GM19372 (cell line): ENCODE measurements at regions not wholly inside any gene's neighbourhood (a gene's known extent, or its start where the extent isn't known, plus 50 kb on each side); places are given as distances from the start of the nearest gene placed in this dataset.

Experiments used
- ATAC-seq: cut with Tn5 transposase; IDR thresholded peaks from one replicate; pipeline ENCODE4 v1.9.1; 2021; ENCODE audit warnings: mild to moderate bottlenecking, low read depth, moderate library complexity; ENCODE audit not compliant: unreplicated experiment

DNA sequence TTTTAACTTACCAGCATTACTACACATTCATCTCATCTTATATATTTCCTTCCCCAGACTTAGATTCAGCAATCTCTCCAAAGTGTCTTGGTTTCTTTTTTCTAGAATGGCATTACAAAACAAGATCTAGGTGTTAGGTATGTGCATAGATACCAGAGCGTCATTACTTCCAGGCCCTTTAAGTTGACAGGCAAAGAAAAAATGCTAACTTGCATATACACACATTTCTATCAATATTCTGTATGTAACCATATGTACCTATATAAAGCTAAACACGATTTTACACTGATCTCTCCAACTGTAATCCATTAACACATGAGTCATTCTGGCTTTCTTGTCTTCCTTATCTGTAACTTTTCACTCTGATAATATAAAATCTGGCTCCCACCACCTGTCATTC, 503.8 kb upstream of the NRXN1 start:
- no peak for ATAC-seq

GRCh38 chr2:51534166-51534565, 502.2 kb upstream of the NRXN1 start:
- ATAC-seq = no peak

DNA sequence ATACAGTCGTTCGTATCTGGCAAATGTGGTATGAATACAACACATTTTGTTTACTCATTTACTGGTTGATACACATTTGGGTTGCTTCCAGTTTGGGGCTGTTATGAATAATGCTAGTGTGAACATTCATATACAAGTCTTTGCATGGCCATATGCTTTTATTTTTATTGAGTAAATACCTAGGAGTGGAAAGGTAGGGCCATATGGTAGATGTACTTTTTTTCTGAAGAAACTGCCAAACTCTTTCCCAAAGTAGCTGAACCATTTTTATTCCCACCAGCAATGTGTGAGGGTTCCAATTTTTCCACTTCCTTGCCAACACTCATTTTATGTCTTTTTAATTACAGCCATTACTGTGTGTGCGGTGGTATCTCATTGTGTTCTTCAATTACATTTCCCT, 496.2 kb upstream of the NRXN1 start:
- no peak for ATAC-seq

- ATAC-seq = no peak
Observed at GRCh38 chr2:51526766-51527165, 494.8 kb upstream of the NRXN1 start.

DNA sequence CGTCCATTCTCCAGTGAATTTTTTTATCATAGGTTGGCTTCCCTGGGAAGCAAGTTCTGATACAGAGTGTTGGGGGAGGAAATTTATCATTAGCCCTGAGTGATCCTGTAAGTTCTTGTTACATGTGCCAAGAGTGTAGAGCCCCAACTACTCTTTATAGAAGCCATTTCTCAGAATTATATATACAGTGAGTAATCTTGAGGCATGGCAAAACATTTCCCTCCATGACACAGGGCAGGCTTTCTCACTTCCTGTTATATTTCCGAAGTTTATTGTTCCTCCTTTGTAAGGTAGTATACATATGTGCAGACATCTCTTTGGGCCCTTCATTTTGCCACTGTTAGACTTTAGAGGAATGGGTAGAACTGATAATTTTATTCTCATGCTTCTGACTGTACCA, 484.7 kb upstream of the NRXN1 start:
- ATAC-seq = no peak

- ATAC-seq = peak; percentile 99
Observed at GRCh38 chr2:51511002-51511401, 479.1 kb upstream of the NRXN1 start.

- ATAC-seq = no peak
Observed at GRCh38 chr2:51510303-51510702, 478.4 kb upstream of the NRXN1 start.

DNA sequence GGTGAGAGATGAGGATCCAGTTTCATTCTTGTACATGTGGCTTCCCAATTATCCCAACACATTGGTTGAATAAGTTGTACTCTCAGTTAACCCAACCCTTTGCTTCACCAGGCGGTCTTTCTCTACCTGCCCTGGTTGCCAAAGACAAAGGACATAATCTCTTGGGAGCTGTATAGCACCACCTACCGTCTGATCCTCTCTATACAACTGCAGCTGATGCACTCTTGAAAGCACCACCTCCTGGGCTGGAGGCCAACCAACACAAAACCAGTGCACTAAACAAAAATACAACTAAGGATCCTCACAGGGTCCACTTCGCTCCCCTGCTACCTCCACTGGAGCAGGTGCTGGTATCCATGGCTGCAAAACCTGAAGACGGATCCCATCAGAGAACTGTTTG, 473.6 kb upstream of the NRXN1 start:
- ATAC-seq = no peak

DNA sequence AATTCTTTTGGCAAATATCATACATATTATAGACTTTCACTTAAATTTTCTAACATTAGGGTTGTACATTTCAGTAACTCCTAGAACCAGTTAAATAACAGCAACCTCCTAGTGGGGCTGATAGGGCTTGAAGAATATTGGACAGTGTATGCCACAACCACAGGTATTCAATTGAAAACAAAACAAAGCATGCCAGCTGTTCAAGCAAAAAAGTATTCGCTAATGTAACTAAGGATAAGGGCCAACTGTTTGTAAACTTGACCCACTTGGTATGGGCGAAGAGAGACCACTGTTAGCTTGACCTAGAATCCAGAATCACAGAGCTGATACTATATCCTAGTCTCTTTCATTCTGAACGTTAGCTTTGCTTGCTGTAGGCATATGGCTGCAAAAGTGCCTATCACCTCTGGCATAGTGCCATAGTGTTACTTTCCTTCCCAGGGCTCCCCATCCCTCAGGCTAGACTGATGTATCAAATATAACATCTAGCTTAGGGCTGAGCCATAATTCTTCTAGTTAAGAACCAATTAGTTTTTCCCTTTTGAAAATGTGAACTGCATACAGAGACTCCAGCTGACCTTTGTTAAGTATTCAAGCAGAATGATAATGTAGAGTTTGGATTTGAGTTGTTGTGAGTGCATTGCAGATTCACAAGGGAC, 458.8 kb upstream of the NRXN1 start:
- ATAC-seq = no peak

DNA sequence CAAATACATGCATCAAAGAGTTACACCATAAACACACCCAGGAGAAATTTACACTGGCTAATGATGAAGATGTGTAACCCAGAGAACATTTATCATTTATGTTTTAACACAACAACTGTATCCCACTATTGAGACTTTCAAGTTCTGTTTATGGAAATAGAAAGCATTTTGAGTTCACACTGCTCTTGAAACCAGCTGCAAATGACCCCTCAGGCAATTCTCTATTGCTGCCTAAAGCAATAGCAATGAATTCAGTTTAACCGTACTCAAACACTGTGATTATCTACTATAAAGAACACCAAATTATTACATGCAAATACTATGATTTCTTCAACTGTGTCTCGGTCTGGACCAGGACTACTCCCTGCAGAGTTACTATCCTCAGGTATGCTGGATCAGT, 452.7 kb upstream of the NRXN1 start:
- ATAC-seq = no peak

GRCh38 chr2:51483720-51484119, 451.8 kb upstream of the NRXN1 start:
- ATAC-seq = no peak

- no peak for ATAC-seq
Observed at GRCh38 chr2:51472783-51473182, 440.9 kb upstream of the NRXN1 start.

DNA sequence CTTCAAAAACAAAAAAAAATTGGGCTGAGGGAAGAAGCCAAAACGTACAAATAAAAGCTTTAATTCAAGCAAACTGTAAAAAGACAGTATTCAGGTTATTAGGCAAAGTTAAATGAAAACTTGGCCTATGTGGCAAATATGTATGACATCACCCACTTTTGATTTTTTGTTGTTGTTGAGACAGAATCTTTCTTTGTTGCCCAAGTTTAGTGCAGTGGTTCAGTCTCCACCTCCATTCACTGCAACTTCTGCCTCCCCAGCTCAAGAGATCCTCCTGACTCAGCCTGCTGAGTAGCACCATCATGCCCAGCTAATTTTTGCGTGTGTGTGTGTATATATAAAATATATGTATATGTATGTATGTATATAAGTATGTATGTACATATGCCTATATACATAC, 440.4 kb upstream of the NRXN1 start:
- ATAC-seq = no peak

- no peak for ATAC-seq
Observed at GRCh38 chr2:51469102-51469501, 437.2 kb upstream of the NRXN1 start.

DNA sequence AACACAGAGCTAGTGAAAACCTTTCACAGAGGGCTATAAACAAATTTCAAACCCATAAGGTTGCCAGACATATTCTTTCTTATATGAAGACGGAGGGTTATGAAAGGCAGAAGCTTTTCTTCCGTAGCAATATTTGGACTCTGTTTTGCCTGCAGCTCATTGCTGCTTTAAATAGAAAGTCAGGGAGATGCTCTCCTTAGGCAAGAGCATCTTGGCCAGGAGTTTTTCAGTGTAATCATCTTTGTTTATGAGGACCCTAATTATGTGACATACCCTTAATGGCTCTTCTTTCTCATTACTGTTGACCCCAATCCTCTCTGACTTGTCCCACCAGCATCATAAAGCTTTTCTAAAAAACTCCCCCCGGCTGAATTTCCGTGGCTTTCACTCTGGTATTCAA, 433.4 kb upstream of the NRXN1 start:
- no peak for ATAC-seq

GRCh38 chr2:51454177-51454576, 422.2 kb upstream of the NRXN1 start:
- no peak for ATAC-seq

DNA sequence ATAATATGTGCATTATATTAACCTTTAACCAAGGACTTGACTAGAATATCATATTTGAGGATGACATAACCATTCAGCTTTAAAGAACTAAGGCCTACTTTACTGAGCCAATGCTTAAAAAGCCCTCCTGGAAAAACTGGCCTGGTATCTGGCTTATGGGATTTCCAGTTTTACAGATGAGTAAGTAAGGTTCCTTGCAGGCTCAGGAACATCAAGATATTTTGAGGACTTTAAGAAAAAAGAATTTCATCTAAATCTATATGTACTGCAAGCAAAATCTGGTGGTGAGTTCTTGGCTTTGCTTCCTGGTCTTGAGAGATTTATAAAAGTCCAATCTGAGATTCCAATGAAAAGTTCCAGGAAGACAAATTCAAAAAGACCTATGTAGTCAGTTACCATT, 417.0 kb upstream of the NRXN1 start:
- no peak for ATAC-seq

GRCh38 chr2:51441786-51442185, 409.9 kb upstream of the NRXN1 start:
- no peak for ATAC-seq

DNA sequence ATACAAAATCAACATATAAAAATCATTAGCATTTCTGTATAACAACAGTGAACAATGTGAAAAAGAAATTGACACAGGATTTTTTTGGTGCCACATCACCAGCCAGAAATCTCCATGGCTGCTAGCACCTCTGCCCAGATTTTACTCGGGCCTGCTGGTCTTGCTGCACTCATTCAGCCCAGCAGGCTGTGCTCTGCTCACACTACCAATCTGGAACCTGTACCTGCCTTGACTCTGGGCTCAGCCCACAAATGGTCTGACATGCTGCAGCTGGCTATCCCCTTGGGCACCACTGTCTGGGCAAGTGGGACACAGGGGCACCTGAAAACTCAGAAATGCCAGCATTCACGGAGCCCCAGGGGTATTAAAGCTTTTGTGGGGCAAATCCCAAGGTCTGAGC, 392.5 kb upstream of the NRXN1 start:
- no peak for ATAC-seq

GRCh38 chr2:51420511-51420910, 388.6 kb upstream of the NRXN1 start:
- ATAC-seq = no peak

- no peak for ATAC-seq
Observed at GRCh38 chr2:51413726-51414125, 381.8 kb upstream of the NRXN1 start.

- ATAC-seq = no peak
Observed at GRCh38 chr2:51410331-51410730, 378.4 kb upstream of the NRXN1 start.

GRCh38 chr2:51409920-51410319, 378.0 kb upstream of the NRXN1 start:
- no peak for ATAC-seq
